Mucosa of descending colon (tissue), 3 donors: ENCODE measurements at regions not wholly inside any gene's neighbourhood (a gene's known extent, or its start where the extent isn't known, plus 50 kb on each side); places are given as distances from the start of the nearest gene placed in this dataset.

Experiments
- ATAC-seq: fragments of 200-7000 bp; cut with Tn5 transposase; one replicate; pipeline ENCODE4 v1.9.1; 2020; ENCODE audit warnings: mild to moderate bottlenecking, moderate library complexity
- DNase-seq, 3 donors: peaks; one replicate each; pipeline ENCODE4 v3.0.0-alpha.2; 2020
- H3K36me3 ChIP-seq: fragments of 200-600 bp; one replicate; pipeline ENCODE4 v1.8.0; 2021; ENCODE audit warnings: low read depth, mild to moderate bottlenecking
- H3K4me1 ChIP-seq: fragments of 200-600 bp; one replicate; pipeline ENCODE4 v1.8.0; 2021; ENCODE audit warnings: low read depth, mild to moderate bottlenecking
- H3K4me3 ChIP-seq: fragments of 200-600 bp; one replicate; pipeline ENCODE4 v1.8.0; 2021; ENCODE audit warnings: mild to moderate bottlenecking
- H3K9me3 ChIP-seq: fragments of 200-600 bp; one replicate; pipeline ENCODE4 v1.8.0; 2021; ENCODE audit warnings: mild to moderate bottlenecking
- intact Hi-C, 2 donors: fragments of 100-400 bp; cut with DNase I in 1 of 2; cut with micrococcal nuclease in 1 of 2; formaldehyde crosslinking; loops; one replicate each; pipeline versions ENCODE4 v1.11.0 to v1.11.1; 2022; cut with DNase I, micrococcal nuclease
- TF ChIP-seq, protein P1 (sequence below): fragments of 200-600 bp; IDR thresholded peaks from one replicate; pipeline ENCODE4 v1.8.0; 2022; ENCODE audit warnings: antibody characterized with exemption, mild to moderate bottlenecking
- donor health status: DM: no; HTN: no; CAD: no; lungs with moderate emphysema.
- donor health status: DM: no; HTN: no; CAD: no.
- donor health status: DM: no; HTN: yes; CAD: no.

DNA sequence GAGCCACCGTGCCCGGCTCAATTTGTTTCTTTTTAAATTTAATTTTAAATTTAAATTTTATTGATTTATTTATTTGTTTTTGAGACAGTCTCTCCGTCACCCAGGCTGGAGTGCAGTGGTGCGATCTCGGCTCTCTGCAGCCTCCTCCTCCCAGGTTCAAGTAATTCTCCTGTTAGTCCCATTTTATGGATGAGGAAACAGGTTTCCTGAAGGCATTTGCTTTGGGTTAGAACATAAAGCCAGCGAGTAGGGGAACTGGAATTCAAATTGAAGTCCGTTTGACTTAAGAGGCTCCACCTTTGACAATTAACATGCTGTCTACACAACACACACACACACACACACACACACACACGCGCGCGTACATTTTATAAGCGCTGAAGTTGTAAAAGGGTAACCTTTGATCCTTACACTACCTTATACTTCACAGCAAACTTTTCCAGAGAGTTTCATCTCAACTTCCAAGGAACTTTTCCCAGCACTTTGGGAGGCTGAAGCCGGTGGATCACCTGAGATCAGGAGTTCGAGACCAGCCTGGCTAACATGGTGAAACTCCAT is 232.0 kb downstream of the BCAS1 start:
- TF ChIP-seq, protein P1, sequence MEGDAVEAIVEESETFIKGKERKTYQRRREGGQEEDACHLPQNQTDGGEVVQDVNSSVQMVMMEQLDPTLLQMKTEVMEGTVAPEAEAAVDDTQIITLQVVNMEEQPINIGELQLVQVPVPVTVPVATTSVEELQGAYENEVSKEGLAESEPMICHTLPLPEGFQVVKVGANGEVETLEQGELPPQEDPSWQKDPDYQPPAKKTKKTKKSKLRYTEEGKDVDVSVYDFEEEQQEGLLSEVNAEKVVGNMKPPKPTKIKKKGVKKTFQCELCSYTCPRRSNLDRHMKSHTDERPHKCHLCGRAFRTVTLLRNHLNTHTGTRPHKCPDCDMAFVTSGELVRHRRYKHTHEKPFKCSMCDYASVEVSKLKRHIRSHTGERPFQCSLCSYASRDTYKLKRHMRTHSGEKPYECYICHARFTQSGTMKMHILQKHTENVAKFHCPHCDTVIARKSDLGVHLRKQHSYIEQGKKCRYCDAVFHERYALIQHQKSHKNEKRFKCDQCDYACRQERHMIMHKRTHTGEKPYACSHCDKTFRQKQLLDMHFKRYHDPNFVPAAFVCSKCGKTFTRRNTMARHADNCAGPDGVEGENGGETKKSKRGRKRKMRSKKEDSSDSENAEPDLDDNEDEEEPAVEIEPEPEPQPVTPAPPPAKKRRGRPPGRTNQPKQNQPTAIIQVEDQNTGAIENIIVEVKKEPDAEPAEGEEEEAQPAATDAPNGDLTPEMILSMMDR: no peak
- peak; percentile 78 to 94 (median 85) for DNase-seq
- no peaks in the 10 kb centered on the region for H3K36me3 ChIP-seq
- no peak overlapping the region for H3K4me3 ChIP-seq
- H3K9me3 ChIP-seq: no peaks in the 10 kb centered on the region
- peak; percentile 87 for ATAC-seq
- intact Hi-C loops: no loop called here
- peaks cover 42% of the 10 kb centered on the region for H3K4me1 ChIP-seq

DNA sequence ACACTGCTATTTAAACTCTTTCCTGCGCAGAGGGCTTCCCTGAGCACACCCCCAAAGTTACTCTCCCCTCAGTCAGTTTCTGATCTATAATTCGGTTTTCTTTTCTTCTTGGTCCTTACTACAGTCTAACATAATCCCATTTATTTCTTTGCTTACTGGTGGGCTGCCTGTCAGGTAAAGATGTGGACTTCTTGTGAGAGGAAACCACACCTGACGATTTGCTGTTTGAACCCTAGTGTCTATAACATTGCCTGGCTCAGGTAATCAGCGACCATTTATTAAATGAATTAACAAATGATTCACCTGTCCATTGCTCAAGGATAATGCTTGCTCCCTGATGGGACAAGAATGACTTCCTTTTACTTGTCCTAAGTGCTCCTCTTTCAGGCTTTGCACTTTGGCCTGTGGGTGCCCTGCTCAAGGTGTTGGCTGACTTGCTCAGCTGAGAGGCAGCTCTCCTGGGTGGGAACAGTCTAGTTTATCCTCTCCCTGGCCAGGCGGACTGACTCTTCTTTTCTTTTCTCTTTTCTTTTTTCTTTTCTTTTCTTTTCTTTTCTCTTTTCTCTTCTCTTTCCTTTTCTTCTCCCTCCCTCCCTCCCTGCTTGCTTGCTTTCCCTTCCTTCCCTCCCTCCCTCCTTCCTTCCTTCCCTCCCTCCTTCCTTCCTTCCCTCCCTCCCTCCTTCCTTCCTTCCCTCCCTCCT is 233.1 kb downstream of the BCAS1 start:
- DNase-seq (peak; percentile 77 to 82 (median 81)), ATAC-seq (peak; percentile 73)
- TF ChIP-seq, protein P1: no peak
- Histone ChIP-seq H3K36me3 (no peaks in the 10 kb centered on the region), H3K4me1 (peaks cover 35% of the 10 kb centered on the region), H3K4me3 (peak overlapping the region; percentile 6), H3K9me3 (no peaks in the 10 kb centered on the region)
- intact Hi-C loops: no loop called here

- TF ChIP-seq, protein P1: no peak
- intact Hi-C loops: no loop called here
- no peak for ATAC-seq
- Histone ChIP-seq H3K9me3 (no peaks in the 10 kb centered on the region), H3K4me3 (no peak overlapping the region), H3K36me3 (no peaks in the 10 kb centered on the region), H3K4me1 (peaks cover 29% of the 10 kb centered on the region)
- DNase-seq: no peak
Observed at GRCh38 chr20:53834749-53835148, 235.6 kb downstream of the BCAS1 start.

DNA sequence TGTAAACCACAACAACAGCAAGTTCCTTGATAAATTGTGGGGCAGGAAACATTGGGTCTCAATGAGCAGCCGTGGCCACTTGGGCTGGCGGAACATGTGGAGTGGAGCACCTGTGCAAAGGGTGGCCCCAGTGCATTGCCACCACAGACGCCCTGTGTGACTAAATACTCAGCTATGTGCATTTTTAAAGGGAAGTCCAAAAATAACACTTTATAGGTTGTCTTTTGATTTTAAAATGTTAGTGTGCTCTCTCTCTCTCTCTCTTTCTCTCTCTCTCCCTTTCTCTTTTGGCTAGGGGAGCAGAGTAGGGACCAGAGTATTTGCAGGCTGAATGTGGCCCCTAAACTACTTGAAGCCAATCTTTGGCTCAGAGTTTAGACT is 236.3 kb downstream of the BCAS1 start:
- peaks cover 29% of the 10 kb centered on the region for H3K4me1 ChIP-seq
- intact Hi-C loops: no loop called here
- H3K9me3 ChIP-seq: no peaks in the 10 kb centered on the region
- DNase-seq (peak in 1 of 3 donors; percentile 66), ATAC-seq (no peak)
- no peak overlapping the region for H3K4me3 ChIP-seq
- no peaks in the 10 kb centered on the region for H3K36me3 ChIP-seq
- TF ChIP-seq, protein P1: no peak

DNA sequence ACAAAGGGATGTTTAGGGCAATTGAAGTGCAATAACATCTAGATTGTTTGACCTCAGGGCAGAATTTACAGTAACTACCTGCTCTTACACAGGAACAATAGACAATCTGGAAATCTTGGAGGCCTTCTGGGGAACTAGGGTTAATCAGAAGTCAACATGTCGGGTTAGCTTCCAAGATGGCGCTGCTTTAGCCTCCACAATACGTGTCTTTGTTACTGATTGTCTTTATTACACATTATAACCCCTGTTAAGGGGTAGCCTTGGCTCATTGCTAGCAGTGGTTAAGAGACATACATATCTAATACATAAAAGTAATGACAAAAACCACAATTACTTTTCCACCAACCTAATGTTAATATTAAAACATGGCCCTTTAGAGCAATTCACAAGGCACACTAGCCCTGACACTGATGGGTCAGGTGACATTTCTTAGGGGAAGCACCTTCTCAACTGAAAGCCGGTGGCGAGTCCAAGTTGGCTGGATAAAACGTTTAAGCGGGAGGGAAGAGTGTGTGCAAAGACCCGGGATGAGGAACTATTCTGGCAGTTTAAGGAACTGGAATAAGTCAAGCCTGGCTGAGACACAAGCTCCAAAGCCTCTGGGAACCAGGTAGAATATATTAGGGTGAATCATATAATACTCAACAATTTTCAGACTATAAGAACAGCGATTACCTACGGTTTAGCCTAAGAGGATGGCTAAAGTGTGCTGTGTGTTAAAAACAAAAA is 236.9 kb downstream of the BCAS1 start:
- ATAC-seq: no peak
- intact Hi-C loops: no loop called here
- no peaks in the 10 kb centered on the region for H3K9me3 ChIP-seq
- TF ChIP-seq, protein P1: no peak
- H3K36me3 ChIP-seq: no peaks in the 10 kb centered on the region
- no peak for DNase-seq
- H3K4me3 ChIP-seq: no peak overlapping the region
- peaks cover 24% of the 10 kb centered on the region for H3K4me1 ChIP-seq
